ENCODE measurements at regions not wholly inside any gene's neighbourhood (a gene's known extent, or its start where the extent isn't known, plus 50 kb on each side); places are given as distances from the start of the nearest gene placed in this dataset.

GRCh38 chr14:71441126-71441525, 491.1 kb upstream of the RGS6 start:
- Histone ChIP-seq H3K14ac (ENCODE audit: low read length in 2 of 2) (no peak overlapping the region), H3K4me1 (ENCODE audit: control insufficient read depth, insufficient read depth, low read depth, low read length) (peaks cover 6% of the 10 kb centered on the region), H2BK15ac (ENCODE audit: low read depth, poor library complexity, severe bottlenecking) (no peak overlapping the region)

DNA sequence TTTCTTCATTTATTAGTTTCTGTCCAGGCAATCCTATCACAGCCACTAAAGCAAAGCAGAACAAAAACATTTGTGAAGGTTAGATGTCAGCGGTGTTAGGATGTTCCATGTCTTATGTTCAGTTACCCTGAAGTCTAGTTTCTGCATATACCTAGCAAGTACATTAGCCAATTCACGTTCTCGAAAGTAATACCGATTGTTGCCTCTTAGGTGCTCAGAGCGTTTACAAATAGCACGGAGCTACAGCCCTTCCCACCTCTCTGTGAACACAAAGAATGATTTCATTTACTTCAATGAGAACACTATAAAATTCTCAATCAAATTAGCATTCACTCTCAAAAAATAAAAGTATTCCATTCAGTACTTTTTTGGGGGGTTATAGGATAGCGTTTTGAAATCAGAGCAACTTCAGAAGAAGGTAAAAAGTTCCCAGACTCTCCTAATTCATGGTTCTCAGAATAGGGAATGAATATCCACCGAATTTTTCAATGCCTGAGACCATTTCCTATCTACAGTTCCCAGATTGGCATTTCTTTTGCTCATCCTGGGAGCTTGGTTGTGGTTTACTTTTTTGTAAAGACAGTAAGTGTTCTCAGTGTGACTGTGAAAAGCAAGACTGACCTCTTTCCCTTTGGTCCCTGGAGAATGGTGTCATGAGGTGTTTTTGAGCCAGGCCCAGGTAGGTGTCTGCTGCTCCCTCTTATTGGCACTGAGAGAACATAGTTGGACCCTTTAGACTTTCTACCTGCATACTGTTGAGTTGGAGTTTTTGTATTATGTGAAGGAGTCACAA, 488.0 kb upstream of the RGS6 start:
- Histone ChIP-seq H2BK5ac (ENCODE audit: low read depth, low read length, poor library complexity, severe bottlenecking) (no peak overlapping the region), H3K4me2 (ENCODE audit: low read length, poor library complexity, severe bottlenecking) (no peak overlapping the region), H2BK12ac (ENCODE audit: low read length in 2 of 2) (no peak overlapping the region), H2AK5ac (ENCODE audit: low read length, severe bottlenecking) (no peak overlapping the region), H3K4ac (ENCODE audit: low read depth in 1 of 2, low read length in 2 of 2) (no peak overlapping the region), H3K9me3 (ENCODE audit: control insufficient read depth, low read length) (no peaks in the 10 kb centered on the region), H3K23ac (ENCODE audit: low read length in 2 of 2) (no peak overlapping the region), H3K9ac (ENCODE audit: low read length) (no peak overlapping the region), H2BK15ac (ENCODE audit: low read depth, poor library complexity, severe bottlenecking) (no peak overlapping the region), H3K27ac (ENCODE audit: low read length, poor library complexity, severe bottlenecking) (no peak overlapping the region), H3K36me3 (ENCODE audit: control insufficient read depth in 1 of 2, insufficient read depth in 2 of 2, low read depth in 1 of 2, low read length in 2 of 2) (no peaks in the 10 kb centered on the region), H3K4me1 (ENCODE audit: control insufficient read depth, insufficient read depth, low read depth, low read length) (peaks cover 5% of the 10 kb centered on the region), H3K4me3 (ENCODE audit: insufficient read depth in 1 of 2, low read depth in 1 of 2, low read length in 2 of 2) (no peak overlapping the region), H3K79me1 (replicated peaks; ENCODE audit: low read length, poor library complexity, severe bottlenecking) (peaks cover 18% of the 10 kb centered on the region), H2AFZ (ENCODE audit: low read depth, low read length) (no peak overlapping the region), H4K91ac (ENCODE audit: low read length) (no peak overlapping the region), H2BK120ac (ENCODE audit: low read depth, low read length) (no peak overlapping the region), H3K18ac (ENCODE audit: low read depth in 1 of 2, low read length in 2 of 2) (no peak overlapping the region), H3K14ac (ENCODE audit: low read length in 2 of 2) (no peak overlapping the region), H3K27me3 (ENCODE audit: control insufficient read depth in 1 of 2, insufficient read depth in 1 of 2, low read length in 2 of 2) (no peaks in the 10 kb centered on the region), H4K8ac (ENCODE audit: low read length) (no peak overlapping the region)
- DNase-seq: no peak
- 98% methylated on average over 6 of the region's 8 CpGs for WGBS

More at GRCh38 chr14:71441126-71441525, 491.1 kb upstream of the RGS6 start:
- Histone ChIP-seq H2AFZ (ENCODE audit: low read depth, low read length) (no peak overlapping the region), H2BK120ac (ENCODE audit: low read depth, low read length) (no peak overlapping the region), H3K9ac (ENCODE audit: low read length) (no peak overlapping the region), H2BK5ac (ENCODE audit: low read depth, low read length, poor library complexity, severe bottlenecking) (no peak overlapping the region), H3K36me3 (ENCODE audit: control insufficient read depth in 1 of 2, insufficient read depth in 2 of 2, low read depth in 1 of 2, low read length in 2 of 2) (no peaks in the 10 kb centered on the region), H3K4me2 (ENCODE audit: low read length, poor library complexity, severe bottlenecking) (no peak overlapping the region), H4K8ac (ENCODE audit: low read length) (no peak overlapping the region), H4K91ac (ENCODE audit: low read length) (no peak overlapping the region), H3K9me3 (ENCODE audit: control insufficient read depth, low read length) (no peaks in the 10 kb centered on the region), H3K4me3 (ENCODE audit: insufficient read depth in 1 of 2, low read depth in 1 of 2, low read length in 2 of 2) (no peak overlapping the region), H3K4ac (ENCODE audit: low read depth in 1 of 2, low read length in 2 of 2) (no peak overlapping the region), H3K27me3 (ENCODE audit: control insufficient read depth in 1 of 2, insufficient read depth in 1 of 2, low read length in 2 of 2) (no peaks in the 10 kb centered on the region), H3K27ac (ENCODE audit: low read length, poor library complexity, severe bottlenecking) (no peak overlapping the region), H3K79me1 (replicated peaks; ENCODE audit: low read length, poor library complexity, severe bottlenecking) (peaks cover 15% of the 10 kb centered on the region), H3K23ac (ENCODE audit: low read length in 2 of 2) (no peak overlapping the region), H2AK5ac (ENCODE audit: low read length, severe bottlenecking) (peak overlapping the region; percentile 62), H2BK12ac (ENCODE audit: low read length in 2 of 2) (no peak overlapping the region), H3K18ac (ENCODE audit: low read depth in 1 of 2, low read length in 2 of 2) (no peak overlapping the region)
- DNase-seq: no peak

- Histone ChIP-seq H3K4me3 (ENCODE audit: insufficient read depth in 1 of 2, low read depth in 1 of 2, low read length in 2 of 2) (no peak overlapping the region), H4K91ac (ENCODE audit: low read length) (no peak overlapping the region), H3K4me1 (ENCODE audit: control insufficient read depth, insufficient read depth, low read depth, low read length) (peaks cover 1% of the 10 kb centered on the region), H4K8ac (ENCODE audit: low read length) (no peak overlapping the region), H2BK15ac (ENCODE audit: low read depth, poor library complexity, severe bottlenecking) (no peak overlapping the region), H2BK5ac (ENCODE audit: low read depth, low read length, poor library complexity, severe bottlenecking) (no peak overlapping the region), H2AK5ac (ENCODE audit: low read length, severe bottlenecking) (no peak overlapping the region), H3K9me3 (ENCODE audit: control insufficient read depth, low read length) (peaks cover 8% of the 10 kb centered on the region), H3K4me2 (ENCODE audit: low read length, poor library complexity, severe bottlenecking) (no peak overlapping the region), H3K23ac (ENCODE audit: low read length in 2 of 2) (no peak overlapping the region), H3K14ac (ENCODE audit: low read length in 2 of 2) (no peak overlapping the region), H3K4ac (ENCODE audit: low read depth in 1 of 2, low read length in 2 of 2) (no peak overlapping the region), H3K27ac (ENCODE audit: low read length, poor library complexity, severe bottlenecking) (no peak overlapping the region), H3K18ac (ENCODE audit: low read depth in 1 of 2, low read length in 2 of 2) (no peak overlapping the region), H2AFZ (ENCODE audit: low read depth, low read length) (no peak overlapping the region), H2BK12ac (ENCODE audit: low read length in 2 of 2) (no peak overlapping the region), H2BK120ac (ENCODE audit: low read depth, low read length) (no peak overlapping the region), H3K36me3 (ENCODE audit: control insufficient read depth in 1 of 2, insufficient read depth in 2 of 2, low read depth in 1 of 2, low read length in 2 of 2) (no peaks in the 10 kb centered on the region), H3K79me1 (replicated peaks; ENCODE audit: low read length, poor library complexity, severe bottlenecking) (peaks cover 16% of the 10 kb centered on the region), H3K9ac (ENCODE audit: low read length) (no peak overlapping the region), H3K27me3 (ENCODE audit: control insufficient read depth in 1 of 2, insufficient read depth in 1 of 2, low read length in 2 of 2) (no peaks in the 10 kb centered on the region)
- 94% methylated on average over 1 of the region's 2 CpGs for WGBS
- no peak for DNase-seq
Observed at GRCh38 chr14:71448431-71449315, 483.6 kb upstream of the RGS6 start.

DNA sequence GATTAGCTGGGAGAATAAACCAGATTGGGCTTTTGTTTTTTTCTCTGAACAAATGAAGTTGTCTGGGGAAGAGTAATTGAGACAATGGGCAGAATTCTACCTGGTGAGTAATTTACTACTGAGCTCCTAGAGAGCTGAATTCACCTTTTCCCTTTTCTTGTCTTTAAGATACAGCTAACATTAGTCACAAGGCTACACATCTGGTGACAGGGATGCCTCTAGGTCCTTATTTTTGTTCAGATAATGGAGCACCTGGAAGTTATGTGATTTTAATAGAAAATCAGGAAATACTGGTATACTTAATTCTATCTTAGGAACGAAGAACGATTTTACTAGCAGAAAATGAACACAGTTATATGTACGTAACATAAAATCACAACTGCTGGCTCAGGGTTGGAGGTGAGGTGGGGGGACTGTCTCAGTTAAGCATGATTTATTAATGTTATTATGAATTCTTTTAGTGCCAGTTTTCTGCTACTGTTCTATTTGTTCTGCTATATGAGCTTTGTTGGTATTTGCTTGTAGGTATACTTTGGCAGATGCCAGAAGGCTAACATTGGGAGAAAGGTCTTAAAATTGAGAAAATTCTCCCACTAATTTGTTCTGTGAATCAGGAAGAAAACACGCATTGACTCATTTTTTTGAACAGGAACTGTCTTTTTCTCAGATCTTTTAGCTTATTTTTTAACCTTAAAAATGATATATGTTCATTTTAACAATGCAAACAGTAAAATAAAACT, 482.7 kb upstream of the RGS6 start:
- 90% methylated on average over 3 of the region's 4 CpGs for WGBS
- H4K8ac ChIP-seq (ENCODE audit: low read length): no peak overlapping the region
- H2AFZ ChIP-seq (ENCODE audit: low read depth, low read length): no peak overlapping the region

More for the DNA sequence above, 482.7 kb upstream of the RGS6 start:
- Histone ChIP-seq H2BK15ac (ENCODE audit: low read depth, poor library complexity, severe bottlenecking) (no peak overlapping the region), H3K9ac (ENCODE audit: low read length) (no peak overlapping the region), H2BK120ac (ENCODE audit: low read depth, low read length) (no peak overlapping the region), H3K36me3 (ENCODE audit: control insufficient read depth in 1 of 2, insufficient read depth in 2 of 2, low read depth in 1 of 2, low read length in 2 of 2) (no peaks in the 10 kb centered on the region), H3K23ac (ENCODE audit: low read length in 2 of 2) (no peak overlapping the region), H2BK5ac (ENCODE audit: low read depth, low read length, poor library complexity, severe bottlenecking) (no peak overlapping the region), H4K91ac (ENCODE audit: low read length) (no peak overlapping the region), H3K27ac (ENCODE audit: low read length, poor library complexity, severe bottlenecking) (no peak overlapping the region), H3K14ac (ENCODE audit: low read length in 2 of 2) (no peak overlapping the region), H3K27me3 (ENCODE audit: control insufficient read depth in 1 of 2, insufficient read depth in 1 of 2, low read length in 2 of 2) (no peaks in the 10 kb centered on the region), H3K4ac (ENCODE audit: low read depth in 1 of 2, low read length in 2 of 2) (no peak overlapping the region), H3K79me1 (replicated peaks; ENCODE audit: low read length, poor library complexity, severe bottlenecking) (peaks cover 15% of the 10 kb centered on the region), H2AK5ac (ENCODE audit: low read length, severe bottlenecking) (no peak overlapping the region), H3K9me3 (ENCODE audit: control insufficient read depth, low read length) (peaks cover 8% of the 10 kb centered on the region), H3K4me1 (ENCODE audit: control insufficient read depth, insufficient read depth, low read depth, low read length) (peaks cover 1% of the 10 kb centered on the region), H2BK12ac (ENCODE audit: low read length in 2 of 2) (no peak overlapping the region), H3K4me2 (ENCODE audit: low read length, poor library complexity, severe bottlenecking) (no peak overlapping the region), H3K4me3 (ENCODE audit: insufficient read depth in 1 of 2, low read depth in 1 of 2, low read length in 2 of 2) (no peak overlapping the region), H3K18ac (ENCODE audit: low read depth in 1 of 2, low read length in 2 of 2) (no peak overlapping the region)
- DNase-seq: no peak

Data from mesenchymal stem cell (in vitro differentiated cells and primary cell).